Medulla oblongata (tissue), 1 donor: ENCODE measurements at regions not wholly inside any gene's neighbourhood (a gene's known extent, or its start where the extent isn't known, plus 50 kb on each side); places are given as distances from the start of the nearest gene placed in this dataset.

Experiments used
- DNase-seq: peaks from one replicate; pipeline ENCODE4 v3.0.0-alpha.2; 2015; ENCODE audit errors: extremely low spot score

GRCh38 chr10:121662531-121662930 is 64.3 kb upstream of the FGFR2 start:
- no peak for DNase-seq

- DNase-seq = peak; percentile 32
Observed at GRCh38 chr10:121661451-121661851, 63.2 kb upstream of the FGFR2 start.

- DNase-seq = no peak
Observed at GRCh38 chr10:121659236-121659635, 61.0 kb upstream of the FGFR2 start.

- no peak for DNase-seq
Observed at GRCh38 chr10:121658611-121659010, 60.4 kb upstream of the FGFR2 start.

- DNase-seq = no peak
Observed at GRCh38 chr10:121658111-121658510, 59.9 kb upstream of the FGFR2 start.

GRCh38 chr10:121655254-121656144 is 57.3 kb upstream of the FGFR2 start:
- no peak for DNase-seq

GRCh38 chr10:121654021-121654545 is 55.8 kb upstream of the FGFR2 start:
- DNase-seq = no peak

- no peak for DNase-seq
Observed at GRCh38 chr10:121653608-121654007, 55.4 kb upstream of the FGFR2 start.

- DNase-seq = peak; percentile 47
Observed at GRCh38 chr10:121648493-121648892, 50.2 kb upstream of the FGFR2 start.

- peak; percentile 89 for DNase-seq
Observed at GRCh38 chr10:121648059-121648458, 49.8 kb upstream of the FGFR2 start.
